GM10266 (cell line): ENCODE measurements at regions not wholly inside any gene's neighbourhood (a gene's known extent, or its start where the extent isn't known, plus 50 kb on each side); places are given as distances from the start of the nearest gene placed in this dataset.

ENCODE experiments used
- DNase-seq: peaks from one replicate; pipeline ENCODE4 v3.0.0; 2012; ENCODE audit errors: extremely low spot score
- CTCF ChIP-seq: IDR thresholded peaks from 2 replicates; pipeline ENCODE4 v1.5.1; 2012; ENCODE audit warnings: mild to moderate bottlenecking, low read depth; ENCODE audit not compliant: control insufficient read depth, insufficient read depth; ENCODE audit errors: missing control alignments

GRCh38 chrX:99184153-99184552, 1225.9 kb downstream of the PCDH19 start:
- TF ChIP-seq CTCF: no peak
- DNase-seq: no peak

- no peak for DNase-seq
- TF ChIP-seq CTCF: no peak
Observed at GRCh38 chrX:99172958-99173357, 1237.1 kb downstream of the PCDH19 start.

- no peak for TF ChIP-seq CTCF
Observed at GRCh38 chrX:99142745-99143144, 1267.3 kb downstream of the PCDH19 start.

GRCh38 chrX:99137488-99137887, 1272.6 kb downstream of the PCDH19 start:
- DNase-seq: no peak
- no peak for TF ChIP-seq CTCF

More at GRCh38 chrX:99142745-99143144, 1267.3 kb downstream of the PCDH19 start:
- no peak for DNase-seq

GRCh38 chrX:99117011-99117410, 1293.1 kb downstream of the PCDH19 start:
- DNase-seq: no peak
- no peak for TF ChIP-seq CTCF

- no peak for TF ChIP-seq CTCF
- DNase-seq: no peak
Observed at GRCh38 chrX:99095965-99096635, 1314.0 kb downstream of the PCDH19 start.

- no peak for TF ChIP-seq CTCF
- DNase-seq: no peak
Observed at GRCh38 chrX:99091459-99091858, 1318.6 kb downstream of the PCDH19 start.
